HCT116 (cell line): ENCODE measurements at regions not wholly inside any gene's neighbourhood (a gene's known extent, or its start where the extent isn't known, plus 50 kb on each side); places are given as distances from the start of the nearest gene placed in this dataset.

ENCODE experiments used
- ATAC-seq: fragments of 200-7000 bp; cut with Tn5 transposase; 2 replicates; pipeline ENCODE4 v1.9.1; 2020; ENCODE audit warnings: mild to moderate bottlenecking, moderate library complexity
- BruUV-seq: library from RNA; stranded (reverse); fragments of 400-500 nt; replicated peaks from 2 replicates; lab custom pipeline; 2021; lab: Mats Ljungman, UMichigan
- CTCF ChIA-PET: fragments of 300-600 bp; sonication (Branson Sonifier 250); formaldehyde crosslinking; loops from one replicate; lab custom pipeline; 2021; ENCODE audit warnings: antibody characterized with exemption; lab: Charles Lee
- POLR2A ChIA-PET: fragments of 300-600, 350-600 bp; sonication (Branson Sonifier 250); formaldehyde crosslinking; loops from one replicate; lab custom pipeline; 2021; ENCODE audit warnings: antibody characterized with exemption; lab: Charles Lee
- RAD21 ChIA-PET, 2 experiments: fragments of 300-600 bp; sonication (Branson Sonifier 250); formaldehyde crosslinking; loops; one replicate each; lab custom pipeline; 2023; ENCODE audit warnings: low total read pairs in 2 of 2; ENCODE audit not compliant: uncharacterized antibody in 2 of 2, unreplicated experiment in 2 of 2, low non-redundant PET in 1 of 2; lab: Charles Lee
- DNase-seq: peaks from one replicate; pipeline ENCODE4 v3.0.0-alpha.2; 2010; ENCODE audit warnings: low read depth, low spot score
- H2AFZ ChIP-seq: fragments of 200-600 bp; shearing (Covaris generic), sonication (generic); 2 replicates; pipeline ENCODE4 v1.6.1; 2017; ENCODE audit warnings: low read depth, mixed run types, mixed read lengths, antibody characterized with exemption, low read length; ENCODE audit not compliant: poor library complexity, severe bottlenecking
- H3K27ac ChIP-seq: 2 replicates; pipeline ENCODE4 v1.5.1; 2012; ENCODE audit warnings: low read depth, low read length
- H3K27me3 ChIP-seq: fragments of 200-600 bp; sonication (generic); 2 replicates; pipeline ENCODE4 v1.6.1; 2016; ENCODE audit warnings: mixed run types, low read length, mixed read lengths; ENCODE audit not compliant: insufficient read depth
- H3K36me3 ChIP-seq, 2 experiments: fragments of 200-500 bp in 1 of 2; fragments of 200-600 bp in 1 of 2; sonication (Bioruptor generic) in 1 of 2; sonication (generic) in 1 of 2; 2 replicates each; pipeline versions ENCODE4 v1.5.1 to v1.6.1; 2014 to 2016; ENCODE audit warnings: low read length in 2 of 2, inconsistent platforms in 1 of 2, mixed read lengths in 1 of 2, mixed run types in 1 of 2; ENCODE audit not compliant: insufficient read depth in 2 of 2, control insufficient read depth in 1 of 2
- H3K4me1 ChIP-seq, 2 experiments: fragments of 200-600 bp in 1 of 2; sonication (generic) in 1 of 2; 2 replicates each; pipeline versions ENCODE4 v1.5.1 to v1.6.1; 2012 to 2017; ENCODE audit warnings: low read length in 2 of 2, inconsistent platforms in 1 of 2, mild to moderate bottlenecking in 1 of 2, mixed read lengths in 1 of 2, mixed run types in 1 of 2, moderate library complexity in 1 of 2; ENCODE audit not compliant: insufficient read depth in 2 of 2, control insufficient read depth in 1 of 2
- H3K4me2 ChIP-seq: fragments of 200-600 bp; sonication (generic); 2 replicates; pipeline ENCODE4 v1.6.1; 2017; ENCODE audit warnings: mixed run types, low read length, mixed read lengths
- H3K4me3 ChIP-seq, 2 experiments: fragments of 200-600 bp in 1 of 2; sonication (generic) in 1 of 2; replicated peaks in 1 of 2; 2 replicates each; pipeline ENCODE4 v1.5.1; 2011 to 2016; ENCODE audit warnings: low read length in 2 of 2, control low read depth in 1 of 2, low read depth in 1 of 2, mild to moderate bottlenecking in 1 of 2, mixed read lengths in 1 of 2, mixed run types in 1 of 2
- H3K79me2 ChIP-seq: fragments of 200-600 bp; sonication (generic); 2 replicates; pipeline ENCODE4 v1.6.1; 2017; ENCODE audit warnings: mild to moderate bottlenecking, mixed run types, low read length, moderate library complexity, mixed read lengths; ENCODE audit not compliant: insufficient read depth
- H3K9ac ChIP-seq: fragments of 200-600 bp; sonication (generic); 2 replicates; pipeline ENCODE4 v1.6.1; 2016; ENCODE audit warnings: low read length, mixed read lengths
- H3K9me2 ChIP-seq: fragments of 200-600 bp; sonication (generic), shearing (Covaris generic); 2 replicates; pipeline ENCODE4 v1.6.1; 2017; ENCODE audit warnings: mixed run types, mild to moderate bottlenecking, moderate library complexity; ENCODE audit not compliant: insufficient read depth
- H3K9me3 ChIP-seq, 2 experiments: fragments of 200-500 bp in 1 of 2; fragments of 200-600 bp in 1 of 2; sonication (Bioruptor generic) in 1 of 2; sonication (generic) in 1 of 2; 2 replicates each; pipeline ENCODE4 v1.6.1; 2014 to 2017; ENCODE audit warnings: low read length in 2 of 2, mixed read lengths in 2 of 2, inconsistent platforms in 1 of 2, low read depth in 1 of 2, mild to moderate bottlenecking in 1 of 2, mixed run types in 1 of 2, moderate library complexity in 1 of 2; ENCODE audit not compliant: control insufficient read depth in 1 of 2, insufficient read depth in 1 of 2
- H4K20me1 ChIP-seq: fragments of 200-600 bp; sonication (generic), shearing (Covaris generic); 2 replicates; pipeline ENCODE4 v1.6.1; 2017; ENCODE audit warnings: mixed run types, mild to moderate bottlenecking, moderate library complexity; ENCODE audit not compliant: insufficient read depth
- CBX3 ChIP-seq: IDR thresholded peaks from 2 replicates; pipeline ENCODE4 v1.6.1; 2012; ENCODE audit warnings: low read depth
- CEBPB ChIP-seq: IDR thresholded peaks from 2 replicates; pipeline ENCODE4 v1.6.1; 2012; ENCODE audit warnings: low read depth
- CTCF ChIP-seq, 3 experiments: fragments of 200-600 bp in 1 of 3; sonication (generic) in 1 of 3; IDR thresholded peaks in 2 of 3; conservative IDR thresholded peaks in 1 of 3; 2 replicates each; pipeline ENCODE4 v1.5.1; 2012 to 2017; ENCODE audit warnings: low read depth in 2 of 3, low read length in 2 of 3, antibody characterized with exemption in 1 of 3, borderline replicate concordance in 1 of 3, control low read depth in 1 of 3, mild to moderate bottlenecking in 1 of 3, mixed read lengths in 1 of 3, mixed run types in 1 of 3, moderate library complexity in 1 of 3; ENCODE audit not compliant: insufficient read depth in 1 of 3
- EGR1 ChIP-seq: IDR thresholded peaks from 2 replicates; pipeline ENCODE4 v1.6.1; 2012; ENCODE audit warnings: low read depth
- ELF1 ChIP-seq: IDR thresholded peaks from 2 replicates; pipeline ENCODE4 v1.6.1; 2012; ENCODE audit warnings: low read depth, borderline replicate concordance
- EZH2 ChIP-seq: fragments of 200-600 bp; sonication (generic); IDR thresholded peaks from 2 replicates; pipeline ENCODE4 v1.6.1; 2017; ENCODE audit warnings: antibody characterized with exemption, mixed run types
- EZH2phosphoT487 ChIP-seq: fragments of 200-600 bp; IDR thresholded peaks from 2 replicates; pipeline ENCODE4 v1.6.1; 2018; ENCODE audit warnings: antibody characterized with exemption, borderline replicate concordance
- JUND ChIP-seq: IDR thresholded peaks from 2 replicates; pipeline ENCODE4 v1.6.1; 2012
- POLR2A ChIP-seq: IDR thresholded peaks from 2 replicates; pipeline ENCODE4 v1.7.0; 2011; ENCODE audit warnings: borderline replicate concordance; ENCODE audit not compliant: insufficient read depth, insufficient read length; ENCODE audit errors: extremely low read depth
- POLR2AphosphoS5 ChIP-seq: IDR thresholded peaks from 2 replicates; pipeline ENCODE4 v1.6.1; 2011; ENCODE audit warnings: mild to moderate bottlenecking, low read depth, low read length, moderate library complexity
- RAD21 ChIP-seq: IDR thresholded peaks from 2 replicates; pipeline ENCODE4 v1.6.1; 2012; ENCODE audit warnings: low read depth, mild to moderate bottlenecking
- SIN3A ChIP-seq: IDR thresholded peaks from 2 replicates; pipeline ENCODE4 v1.6.1; 2012; ENCODE audit warnings: low read depth
- SP1 ChIP-seq: IDR thresholded peaks from 2 replicates; pipeline ENCODE4 v1.6.1; 2012; ENCODE audit warnings: low read depth
- SRF ChIP-seq: IDR thresholded peaks from 2 replicates; pipeline ENCODE4 v1.6.1; 2012; ENCODE audit warnings: low read depth
- TCF7L2 ChIP-seq: IDR thresholded peaks from 2 replicates; pipeline ENCODE4 v1.7.0; 2011; ENCODE audit warnings: borderline replicate concordance, inconsistent platforms; ENCODE audit not compliant: insufficient read depth, insufficient read length; ENCODE audit errors: extremely low read depth
- YY1 ChIP-seq: IDR thresholded peaks from 2 replicates; pipeline ENCODE4 v1.6.1; 2011; ENCODE audit warnings: low read length, low read depth, moderate library complexity, mild to moderate bottlenecking; ENCODE audit not compliant: insufficient replicate concordance; ENCODE audit errors: extremely low read depth
- ZBTB33 ChIP-seq: IDR thresholded peaks from 2 replicates; pipeline ENCODE4 v1.6.1; 2011; ENCODE audit warnings: mild to moderate bottlenecking, low read length, moderate library complexity; ENCODE audit not compliant: insufficient replicate concordance; ENCODE audit errors: extremely low read depth
- ZNF274 ChIP-seq: fragments of 200-500 bp; sonication (Bioruptor generic); IDR thresholded peaks from 2 replicates; pipeline ENCODE4 v1.6.1; 2014; ENCODE audit warnings: mild to moderate bottlenecking, low read depth, low read length, inconsistent platforms
- intact Hi-C: fragments of 100-400 bp; cut with micrococcal nuclease; formaldehyde crosslinking; loops from 2 replicates; pipeline ENCODE4 v1.10.0; 2022
- TF ChIP-seq, protein P1 (sequence below): IDR thresholded peaks from 2 replicates; pipeline ENCODE4 v1.6.1; 2012; ENCODE audit warnings: low read depth
- TF ChIP-seq, protein P2 (sequence below): IDR thresholded peaks from 2 replicates; pipeline ENCODE4 v1.6.1; 2012

DNA sequence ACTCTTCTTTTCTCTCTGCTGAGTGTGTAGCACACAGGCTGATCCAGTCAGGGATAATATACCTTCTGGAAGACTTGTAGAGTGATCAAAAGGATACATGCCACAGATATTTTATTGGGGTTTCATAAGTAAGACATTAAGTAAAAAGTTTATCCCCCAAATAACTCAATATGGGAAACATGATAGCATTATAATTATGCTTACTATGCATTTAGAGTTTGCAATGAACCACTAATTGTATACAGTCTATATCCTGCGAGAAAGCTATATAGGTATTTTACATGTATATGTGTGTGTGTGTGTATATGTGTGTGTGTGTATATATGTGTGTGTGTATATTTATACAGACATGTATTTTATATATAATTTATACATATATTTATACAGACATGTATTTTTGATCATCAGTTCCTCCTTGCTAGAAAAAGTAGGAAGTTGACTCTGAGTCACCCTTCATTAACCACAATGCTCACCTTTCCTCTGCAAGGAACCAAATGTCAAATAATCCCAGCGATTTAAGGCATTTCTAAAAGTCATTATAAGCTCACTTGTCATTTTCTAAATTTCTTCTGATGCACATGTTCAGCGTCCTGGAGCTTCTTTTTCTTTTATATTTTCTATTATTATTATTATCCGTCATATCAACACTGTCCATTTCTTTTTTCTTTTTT lies 312.5 kb upstream of the OBI1 start:
- ATAC-seq = no peak
- BruUV-seq = no TSS peak
- no peak overlapping the region for H3K4me3 ChIP-seq
- RAD21 ChIA-PET = no interaction called here
- 0 out of 2 replicates have a peak, but pooled peaks cover 3% of the 10 kb centered on the region for H3K9me2 ChIP-seq
- no peaks in the 10 kb centered on the region; the same call in 1 of the 2 replicates for H3K27me3 ChIP-seq
- H3K79me2 ChIP-seq = no peaks in the 10 kb centered on the region
- no peak for DNase-seq
- no peaks in the 10 kb centered on the region for H4K20me1 ChIP-seq
- no peak overlapping the region for H3K9ac ChIP-seq
- no peaks in the 10 kb centered on the region for H3K4me1 ChIP-seq
- CTCF ChIA-PET = no interaction called here
- no peak for TF ChIP-seq CTCF (IDR thresholded peaks at IDR 0.05 in 2 of 3, conservative IDR thresholded peaks at IDR 0.05 in 1 of 3; ENCODE audit: borderline replicate concordance in 1 of 3, insufficient read depth in 1 of 3, low read depth in 2 of 3, low read length in 2 of 3)
- TF ChIP-seq, protein P1, sequence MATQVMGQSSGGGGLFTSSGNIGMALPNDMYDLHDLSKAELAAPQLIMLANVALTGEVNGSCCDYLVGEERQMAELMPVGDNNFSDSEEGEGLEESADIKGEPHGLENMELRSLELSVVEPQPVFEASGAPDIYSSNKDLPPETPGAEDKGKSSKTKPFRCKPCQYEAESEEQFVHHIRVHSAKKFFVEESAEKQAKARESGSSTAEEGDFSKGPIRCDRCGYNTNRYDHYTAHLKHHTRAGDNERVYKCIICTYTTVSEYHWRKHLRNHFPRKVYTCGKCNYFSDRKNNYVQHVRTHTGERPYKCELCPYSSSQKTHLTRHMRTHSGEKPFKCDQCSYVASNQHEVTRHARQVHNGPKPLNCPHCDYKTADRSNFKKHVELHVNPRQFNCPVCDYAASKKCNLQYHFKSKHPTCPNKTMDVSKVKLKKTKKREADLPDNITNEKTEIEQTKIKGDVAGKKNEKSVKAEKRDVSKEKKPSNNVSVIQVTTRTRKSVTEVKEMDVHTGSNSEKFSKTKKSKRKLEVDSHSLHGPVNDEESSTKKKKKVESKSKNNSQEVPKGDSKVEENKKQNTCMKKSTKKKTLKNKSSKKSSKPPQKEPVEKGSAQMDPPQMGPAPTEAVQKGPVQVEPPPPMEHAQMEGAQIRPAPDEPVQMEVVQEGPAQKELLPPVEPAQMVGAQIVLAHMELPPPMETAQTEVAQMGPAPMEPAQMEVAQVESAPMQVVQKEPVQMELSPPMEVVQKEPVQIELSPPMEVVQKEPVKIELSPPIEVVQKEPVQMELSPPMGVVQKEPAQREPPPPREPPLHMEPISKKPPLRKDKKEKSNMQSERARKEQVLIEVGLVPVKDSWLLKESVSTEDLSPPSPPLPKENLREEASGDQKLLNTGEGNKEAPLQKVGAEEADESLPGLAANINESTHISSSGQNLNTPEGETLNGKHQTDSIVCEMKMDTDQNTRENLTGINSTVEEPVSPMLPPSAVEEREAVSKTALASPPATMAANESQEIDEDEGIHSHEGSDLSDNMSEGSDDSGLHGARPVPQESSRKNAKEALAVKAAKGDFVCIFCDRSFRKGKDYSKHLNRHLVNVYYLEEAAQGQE = no peak
- no peak for TF ChIP-seq SIN3A
- no peak for TF ChIP-seq JUND
- TF ChIP-seq EGR1 = no peak
- TF ChIP-seq ZNF274 = no peak
- no peak for TF ChIP-seq EZH2
- no peak for TF ChIP-seq SP1
- TF ChIP-seq YY1 = no peak
- TF ChIP-seq SRF = no peak
- no peak for TF ChIP-seq RAD21
- TF ChIP-seq ZBTB33 = no peak
- TF ChIP-seq EZH2phosphoT487 = no peak
- no peak for TF ChIP-seq POLR2AphosphoS5
- TF ChIP-seq TCF7L2 = no peak
- TF ChIP-seq, protein P2, sequence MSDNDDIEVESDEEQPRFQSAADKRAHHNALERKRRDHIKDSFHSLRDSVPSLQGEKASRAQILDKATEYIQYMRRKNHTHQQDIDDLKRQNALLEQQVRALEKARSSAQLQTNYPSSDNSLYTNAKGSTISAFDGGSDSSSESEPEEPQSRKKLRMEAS = no peak
- TF ChIP-seq POLR2A = no peak
- TF ChIP-seq CEBPB = no peak
- TF ChIP-seq CBX3 = no peak
- no peak for TF ChIP-seq ELF1
- no peaks in the 10 kb centered on the region for H3K9me3 ChIP-seq
- H3K4me2 ChIP-seq = no peak overlapping the region
- no peak overlapping the region for H2AFZ ChIP-seq
- intact Hi-C loops = no loop called here
- H3K36me3 ChIP-seq = no peaks in the 10 kb centered on the region
- H3K27ac ChIP-seq = no peak overlapping the region
- POLR2A ChIA-PET = no interaction called here
